Neural cell (in vitro differentiated cells): ENCODE measurements at regions not wholly inside any gene's neighbourhood (a gene's known extent, or its start where the extent isn't known, plus 50 kb on each side); places are given as distances from the start of the nearest gene placed in this dataset.

ENCODE experiments used
- H2AFZ ChIP-seq: fragments of 200-600, 300-800 bp; sonication (generic), shearing (Covaris generic); 2 replicates; pipeline ENCODE4 v1.6.0; 2014; ENCODE audit warnings: low read depth, mild to moderate bottlenecking, antibody characterized with exemption, low read length, moderate library complexity
- H3F3A ChIP-seq: fragments of 200-600 bp; shearing (Covaris generic); 2 replicates; pipeline ENCODE4 v1.6.1; 2016; ENCODE audit warnings: mild to moderate bottlenecking, moderate library complexity, mixed read lengths, antibody characterized with exemption, low read length; ENCODE audit not compliant: insufficient read depth, poor library complexity, severe bottlenecking
- H3K27ac ChIP-seq: fragments of 200-600, 300-800 bp; sonication (generic), shearing (Covaris generic); 2 replicates; pipeline ENCODE4 v1.5.1; 2014; ENCODE audit warnings: mild to moderate bottlenecking, low read length, moderate library complexity
- H3K27me3 ChIP-seq: fragments of 300-800, 200-600 bp; sonication (generic), shearing (Covaris generic); 2 replicates; pipeline ENCODE4 v1.6.0; 2014; ENCODE audit warnings: mild to moderate bottlenecking, low read depth, low read length, moderate library complexity; ENCODE audit not compliant: insufficient read depth
- H3K36me3 ChIP-seq: fragments of 300-800, 200-600 bp; sonication (generic), shearing (Covaris generic); 2 replicates; pipeline ENCODE4 v1.5.1; 2014; ENCODE audit warnings: mild to moderate bottlenecking, antibody characterized with exemption, low read length, moderate library complexity; ENCODE audit not compliant: insufficient read depth
- H3K4me2 ChIP-seq: fragments of 300-800, 200-600 bp; sonication (generic), shearing (Covaris generic); 2 replicates; pipeline ENCODE4 v1.6.0; 2014; ENCODE audit warnings: mild to moderate bottlenecking, low read length
- H3K4me3 ChIP-seq: fragments of 300-800, 200-600 bp; sonication (generic), shearing (Covaris generic); 2 replicates; pipeline ENCODE4 v1.5.1; 2014; ENCODE audit warnings: mild to moderate bottlenecking, low read length, moderate library complexity
- H3K79me2 ChIP-seq: fragments of 200-600 bp; shearing (Covaris generic); replicated peaks from 2 replicates; pipeline ENCODE4 v1.6.0; 2014; ENCODE audit warnings: mild to moderate bottlenecking, low read length, moderate library complexity; ENCODE audit not compliant: insufficient read depth
- H3K9ac ChIP-seq: fragments of 300-800, 200-600 bp; sonication (generic), shearing (Covaris generic); 2 replicates; pipeline ENCODE4 v1.6.1; 2016; ENCODE audit warnings: mild to moderate bottlenecking, low read length, mixed read lengths
- H3K9me2 ChIP-seq: fragments of 200-600 bp; shearing (Covaris generic); 2 replicates; pipeline ENCODE4 v1.6.1; 2016; ENCODE audit warnings: mild to moderate bottlenecking, low read length, mixed read lengths; ENCODE audit not compliant: insufficient read depth
- H3K9me3 ChIP-seq: fragments of 200-600, 300-800 bp; sonication (generic), shearing (Covaris generic); 2 replicates; pipeline ENCODE4 v1.6.1; 2016; ENCODE audit warnings: mild to moderate bottlenecking, mixed run types, low read length, moderate library complexity, mixed read lengths
- H4K20me1 ChIP-seq: fragments of 200-600 bp; shearing (Covaris generic); 2 replicates; pipeline ENCODE4 v1.6.1; 2016; ENCODE audit warnings: mild to moderate bottlenecking, mixed run types; ENCODE audit not compliant: insufficient read depth
- CTCF ChIP-seq: fragments of 450-650 bp; IDR thresholded peaks from 2 replicates; pipeline ENCODE4 v1.5.1; 2014; ENCODE audit warnings: antibody characterized with exemption, mild to moderate bottlenecking, moderate library complexity; ENCODE audit not compliant: poor library complexity, severe bottlenecking
- EP300 ChIP-seq: fragments of 450-650 bp; conservative IDR thresholded peaks from 2 replicates; pipeline ENCODE4 v1.6.1; 2014; ENCODE audit warnings: antibody characterized with exemption, mild to moderate bottlenecking, moderate library complexity; ENCODE audit not compliant: poor library complexity, severe bottlenecking
- EZH2 ChIP-seq: fragments of 200-600, 300-800 bp; shearing (Covaris generic), sonication (generic); IDR thresholded peaks from 2 replicates; pipeline ENCODE4 v1.6.1; 2014; ENCODE audit warnings: antibody characterized with exemption, low read length, borderline replicate concordance, mild to moderate bottlenecking; ENCODE audit not compliant: insufficient read depth, poor library complexity, severe bottlenecking
- MXI1 ChIP-seq: fragments of 450-650 bp; conservative IDR thresholded peaks from 2 replicates; pipeline ENCODE4 v1.6.1; 2014; ENCODE audit warnings: antibody characterized with exemption, mild to moderate bottlenecking; ENCODE audit not compliant: poor library complexity, severe bottlenecking
- POLR2AphosphoS5 ChIP-seq: IDR thresholded peaks from 2 replicates; pipeline ENCODE4 v1.6.1; 2012
- RAD21 ChIP-seq: fragments of 450-650 bp; conservative IDR thresholded peaks from 2 replicates; pipeline ENCODE4 v1.6.1; 2014; ENCODE audit warnings: antibody characterized with exemption, mild to moderate bottlenecking, moderate library complexity
- SMC3 ChIP-seq: fragments of 450-650 bp; conservative IDR thresholded peaks from 2 replicates; pipeline ENCODE4 v1.6.1; 2014; ENCODE audit warnings: antibody characterized with exemption, mild to moderate bottlenecking, moderate library complexity; ENCODE audit not compliant: poor library complexity
- TAF1 ChIP-seq: IDR thresholded peaks from 2 replicates; pipeline ENCODE4 v1.6.1; 2012; ENCODE audit warnings: low read depth
- TF ChIP-seq, protein P1 (sequence below): IDR thresholded peaks from 2 replicates; pipeline ENCODE4 v1.6.1; 2012; ENCODE audit warnings: borderline replicate concordance

- Histone ChIP-seq H3K9me2 (no peaks in the 10 kb centered on the region), H3F3A (no peaks in the 10 kb centered on the region), H3K4me2 (no peak overlapping the region), H3K27ac (no peak overlapping the region), H3K9me3 (no peaks in the 10 kb centered on the region), H4K20me1 (no peaks in the 10 kb centered on the region), H3K36me3 (no peaks in the 10 kb centered on the region), H3K9ac (no peak overlapping the region), H3K27me3 (no peaks in the 10 kb centered on the region), H2AFZ (no peak overlapping the region), H3K79me2 (no peaks in the 10 kb centered on the region), H3K4me3 (no peak overlapping the region)
- TF ChIP-seq POLR2AphosphoS5 (no peak), TAF1 (no peak), SMC3 (no peak), CTCF (no peak), EP300 (no peak), EZH2 (no peak), MXI1 (no peak)
- TF ChIP-seq, protein P1, sequence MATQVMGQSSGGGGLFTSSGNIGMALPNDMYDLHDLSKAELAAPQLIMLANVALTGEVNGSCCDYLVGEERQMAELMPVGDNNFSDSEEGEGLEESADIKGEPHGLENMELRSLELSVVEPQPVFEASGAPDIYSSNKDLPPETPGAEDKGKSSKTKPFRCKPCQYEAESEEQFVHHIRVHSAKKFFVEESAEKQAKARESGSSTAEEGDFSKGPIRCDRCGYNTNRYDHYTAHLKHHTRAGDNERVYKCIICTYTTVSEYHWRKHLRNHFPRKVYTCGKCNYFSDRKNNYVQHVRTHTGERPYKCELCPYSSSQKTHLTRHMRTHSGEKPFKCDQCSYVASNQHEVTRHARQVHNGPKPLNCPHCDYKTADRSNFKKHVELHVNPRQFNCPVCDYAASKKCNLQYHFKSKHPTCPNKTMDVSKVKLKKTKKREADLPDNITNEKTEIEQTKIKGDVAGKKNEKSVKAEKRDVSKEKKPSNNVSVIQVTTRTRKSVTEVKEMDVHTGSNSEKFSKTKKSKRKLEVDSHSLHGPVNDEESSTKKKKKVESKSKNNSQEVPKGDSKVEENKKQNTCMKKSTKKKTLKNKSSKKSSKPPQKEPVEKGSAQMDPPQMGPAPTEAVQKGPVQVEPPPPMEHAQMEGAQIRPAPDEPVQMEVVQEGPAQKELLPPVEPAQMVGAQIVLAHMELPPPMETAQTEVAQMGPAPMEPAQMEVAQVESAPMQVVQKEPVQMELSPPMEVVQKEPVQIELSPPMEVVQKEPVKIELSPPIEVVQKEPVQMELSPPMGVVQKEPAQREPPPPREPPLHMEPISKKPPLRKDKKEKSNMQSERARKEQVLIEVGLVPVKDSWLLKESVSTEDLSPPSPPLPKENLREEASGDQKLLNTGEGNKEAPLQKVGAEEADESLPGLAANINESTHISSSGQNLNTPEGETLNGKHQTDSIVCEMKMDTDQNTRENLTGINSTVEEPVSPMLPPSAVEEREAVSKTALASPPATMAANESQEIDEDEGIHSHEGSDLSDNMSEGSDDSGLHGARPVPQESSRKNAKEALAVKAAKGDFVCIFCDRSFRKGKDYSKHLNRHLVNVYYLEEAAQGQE: no peak
Measured at GRCh38 chr11:95451682-95452081, 220.7 kb upstream of the SESN3 start.

DNA sequence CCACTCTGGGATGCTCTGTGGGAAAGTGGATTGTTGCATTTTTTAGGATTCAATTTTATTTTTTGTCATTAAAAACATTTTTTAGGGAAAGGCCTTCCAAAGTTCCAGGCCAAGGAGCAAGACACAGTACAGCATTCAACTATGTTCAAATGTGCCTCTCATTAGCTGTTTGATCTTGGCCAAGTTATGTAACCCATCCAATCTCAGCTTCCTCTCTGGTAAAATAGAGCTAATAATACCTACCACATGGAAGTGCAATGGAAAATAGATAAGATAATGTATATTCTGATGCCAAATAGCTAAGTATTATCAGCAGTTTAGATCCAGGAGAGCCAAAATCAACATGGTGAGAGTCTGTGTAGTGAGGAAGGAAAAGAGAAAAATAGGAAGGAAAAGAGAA lies 220.3 kb upstream of the SESN3 start:
- Histone ChIP-seq H3K9me3 (no peaks in the 10 kb centered on the region), H3K4me3 (no peak overlapping the region), H3K4me2 (no peak overlapping the region), H3K27ac (no peak overlapping the region), H4K20me1 (no peaks in the 10 kb centered on the region), H3K27me3 (no peaks in the 10 kb centered on the region), H3K9ac (no peak overlapping the region), H2AFZ (no peak overlapping the region), H3K9me2 (no peaks in the 10 kb centered on the region), H3F3A (no peaks in the 10 kb centered on the region), H3K79me2 (no peaks in the 10 kb centered on the region), H3K36me3 (no peaks in the 10 kb centered on the region)
- TF ChIP-seq MXI1 (no peak), CTCF (no peak), TAF1 (no peak), EZH2 (no peak), SMC3 (no peak), EP300 (no peak), RAD21 (no peak), POLR2AphosphoS5 (no peak)
- TF ChIP-seq, protein P1: no peak
